Adrenal gland (tissue), 5 donors: ENCODE measurements at regions not wholly inside any gene's neighbourhood (a gene's known extent, or its start where the extent isn't known, plus 50 kb on each side); places are given as distances from the start of the nearest gene placed in this dataset.

Experiments
- CTCF ChIP-seq, 6 experiments: fragments of 450-650 bp in 4 of 6; fragments of 200-600 bp in 2 of 6; sonication (generic) in 1 of 6; IDR thresholded peaks; 1 replicate in 5 of 6; 2 replicates in 1 of 6; pipeline versions ENCODE4 v1.5.1 to v1.8.0; 2016 to 2021; ENCODE audit warnings: antibody characterized with exemption in 6 of 6, mild to moderate bottlenecking in 2 of 6, moderate library complexity in 1 of 6
- POLR2A ChIP-seq, 2 donors: fragments of 450-650 bp; IDR thresholded peaks; one replicate each; pipeline ENCODE4 v1.6.1; 2017; ENCODE audit warnings: antibody characterized with exemption in 2 of 2, mild to moderate bottlenecking in 2 of 2, moderate library complexity in 1 of 2
- donor health status: DM: no; HTN: no; CAD: no.

GRCh38 chr17:77665833-77666232, 292.7 kb upstream of the TNRC6C start:
- TF ChIP-seq CTCF (IDR thresholded peaks at IDR 0.05): no peak
- TF ChIP-seq POLR2A (IDR thresholded peaks at IDR 0.05): no peak
